Fibroblast of villous mesenchyme (primary cell): ENCODE measurements at regions not wholly inside any gene's neighbourhood (a gene's known extent, or its start where the extent isn't known, plus 50 kb on each side); places are given as distances from the start of the nearest gene placed in this dataset.
A peak's percentile ranks its signal among the peaks of the same experiment; 100 is the strongest.
"Not testable (repeated sequence)": the region's sequence is repeated elsewhere in the genome, so short reads cannot be mapped to it uniquely, and the experiment has no call there.

Source experiments
- DNase-seq: peaks from one replicate; pipeline ENCODE4 v3.0.0-alpha.2; 2010; ENCODE audit warnings: low read depth
- H3K4me3 ChIP-seq: 2 replicates; pipeline ENCODE4 v1.5.1; 2011; ENCODE audit warnings: low read depth, mild to moderate bottlenecking, low read length
- TF ChIP-seq, protein P1 (sequence below): IDR thresholded peaks from 2 replicates; pipeline ENCODE4 v1.5.1; 2012; ENCODE audit warnings: low read depth, mild to moderate bottlenecking, low read length; ENCODE audit not compliant: insufficient read depth

- no peak for DNase-seq
- TF ChIP-seq, protein P1, sequence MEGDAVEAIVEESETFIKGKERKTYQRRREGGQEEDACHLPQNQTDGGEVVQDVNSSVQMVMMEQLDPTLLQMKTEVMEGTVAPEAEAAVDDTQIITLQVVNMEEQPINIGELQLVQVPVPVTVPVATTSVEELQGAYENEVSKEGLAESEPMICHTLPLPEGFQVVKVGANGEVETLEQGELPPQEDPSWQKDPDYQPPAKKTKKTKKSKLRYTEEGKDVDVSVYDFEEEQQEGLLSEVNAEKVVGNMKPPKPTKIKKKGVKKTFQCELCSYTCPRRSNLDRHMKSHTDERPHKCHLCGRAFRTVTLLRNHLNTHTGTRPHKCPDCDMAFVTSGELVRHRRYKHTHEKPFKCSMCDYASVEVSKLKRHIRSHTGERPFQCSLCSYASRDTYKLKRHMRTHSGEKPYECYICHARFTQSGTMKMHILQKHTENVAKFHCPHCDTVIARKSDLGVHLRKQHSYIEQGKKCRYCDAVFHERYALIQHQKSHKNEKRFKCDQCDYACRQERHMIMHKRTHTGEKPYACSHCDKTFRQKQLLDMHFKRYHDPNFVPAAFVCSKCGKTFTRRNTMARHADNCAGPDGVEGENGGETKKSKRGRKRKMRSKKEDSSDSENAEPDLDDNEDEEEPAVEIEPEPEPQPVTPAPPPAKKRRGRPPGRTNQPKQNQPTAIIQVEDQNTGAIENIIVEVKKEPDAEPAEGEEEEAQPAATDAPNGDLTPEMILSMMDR = no peak
These were observed 168.4 kb upstream of the SMARCAD1 start for GRCh38 chr4:94039226-94039625.

GRCh38 chr4:94044471-94044870 is 163.2 kb upstream of the SMARCAD1 start:
- H3K4me3 ChIP-seq, DNase-seq: not testable (repeated sequence)

More at GRCh38 chr4:94039226-94039625, 168.4 kb upstream of the SMARCAD1 start:
- H3K4me3 ChIP-seq = no peak overlapping the region

DNA sequence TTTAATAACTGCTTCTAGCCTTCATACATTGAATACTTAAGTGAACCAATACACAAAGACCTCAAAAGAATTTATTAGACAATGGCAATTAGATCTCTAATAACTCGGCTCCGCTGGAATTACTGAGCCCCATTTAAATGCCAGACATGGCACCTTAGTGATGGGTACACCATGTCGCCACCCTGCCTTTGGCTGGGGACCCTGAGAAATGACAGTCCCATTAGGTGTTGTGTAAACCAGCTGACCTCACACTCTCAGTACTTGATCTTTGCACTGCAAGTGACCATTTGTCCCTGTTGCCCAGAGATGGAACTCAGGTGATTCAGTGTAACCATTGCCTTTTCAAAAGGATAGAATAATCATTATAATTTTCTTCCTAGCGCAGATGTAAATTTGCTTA is 144.6 kb upstream of the SMARCAD1 start:
- no peak overlapping the region for H3K4me3 ChIP-seq
- TF ChIP-seq, protein P1 = no peak
- DNase-seq = no peak

GRCh38 chr4:94068753-94069719 is 138.6 kb upstream of the SMARCAD1 start:
- DNase-seq = peak; percentile 1
- H3K4me3 ChIP-seq = no peak overlapping the region
- TF ChIP-seq, protein P1 = no peak

DNA sequence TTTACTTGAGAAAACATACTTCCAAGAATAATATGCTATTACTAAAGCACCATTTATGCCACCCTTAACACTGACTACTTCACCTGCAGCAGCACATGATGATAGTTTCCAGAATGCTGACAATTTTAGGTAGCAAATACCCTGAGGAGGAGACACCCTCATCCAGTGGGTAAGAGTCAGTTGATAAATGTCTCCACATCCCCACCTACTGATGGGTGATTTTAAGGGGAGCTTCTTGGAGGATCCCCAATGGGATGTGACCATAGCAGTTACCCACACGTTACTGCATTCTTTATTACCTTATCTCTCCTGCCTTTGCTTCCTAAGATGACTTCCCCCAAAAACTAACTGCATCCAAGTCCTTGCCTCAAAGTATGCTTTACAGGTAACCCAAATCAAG is 131.2 kb upstream of the SMARCAD1 start:
- TF ChIP-seq, protein P1 = no peak
- no peak overlapping the region for H3K4me3 ChIP-seq
- DNase-seq = no peak

DNA sequence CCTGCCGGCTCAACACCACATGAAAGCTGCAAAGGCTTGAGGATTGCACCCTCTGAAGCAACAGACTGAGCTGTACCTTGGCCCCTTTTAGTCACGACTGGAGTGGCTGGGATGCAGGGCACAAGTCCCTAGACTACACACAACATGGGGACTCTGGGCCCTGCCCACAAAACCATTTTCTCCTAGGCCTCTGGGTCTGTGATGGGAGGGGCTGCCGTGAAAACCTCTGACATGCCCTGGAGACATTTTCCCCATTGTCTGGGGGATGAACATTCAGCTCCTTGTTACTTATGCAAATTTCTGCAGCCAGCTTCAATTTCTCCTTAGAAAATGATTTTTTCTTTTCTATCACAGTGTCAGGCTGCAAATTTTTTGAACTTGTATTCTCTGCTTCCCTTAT is 123.5 kb upstream of the SMARCAD1 start:
- H3K4me3 ChIP-seq = no peak overlapping the region
- no peak for DNase-seq
- TF ChIP-seq, protein P1 = no peak

DNA sequence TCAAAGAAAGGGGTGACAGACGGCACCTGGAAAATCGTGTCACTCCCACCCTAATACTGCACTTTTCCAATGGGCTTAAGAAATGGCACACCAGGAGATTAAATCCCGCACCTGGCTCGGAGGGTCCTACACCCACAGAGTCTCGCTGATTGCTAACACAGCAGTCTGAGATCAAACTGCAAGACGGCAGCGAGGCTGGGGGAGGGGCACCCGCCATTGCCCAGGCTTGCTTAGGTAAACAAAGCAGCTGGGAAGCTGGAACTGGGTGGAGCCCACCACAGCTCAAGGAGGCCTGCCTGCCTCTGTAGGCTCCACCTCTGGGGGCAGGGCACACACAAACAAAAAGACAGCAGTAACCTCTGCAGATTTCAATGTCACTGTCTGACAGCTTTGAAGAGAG is 108.5 kb upstream of the SMARCAD1 start:
- DNase-seq, H3K4me3 ChIP-seq: not testable (repeated sequence)

DNA sequence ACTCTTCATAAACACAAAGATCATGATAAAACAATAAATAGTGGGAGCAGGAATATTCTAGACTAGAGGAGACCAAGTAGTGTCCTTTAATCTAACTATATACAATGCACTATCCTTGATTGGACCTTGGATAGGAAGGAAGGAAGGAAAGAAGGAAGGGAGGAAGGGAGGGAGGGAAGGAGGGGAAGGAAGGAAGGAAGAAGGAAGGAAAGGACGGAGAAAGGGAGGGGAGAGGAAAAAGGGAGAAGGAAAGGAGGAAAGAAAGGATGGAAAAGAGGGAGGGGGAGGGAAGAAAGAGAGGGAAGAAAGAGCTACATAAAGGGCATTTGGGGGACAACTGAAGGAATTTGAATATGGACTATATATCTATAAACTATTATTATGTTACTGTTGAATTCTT is 95.0 kb upstream of the SMARCAD1 start:
- no peak overlapping the region for H3K4me3 ChIP-seq
- TF ChIP-seq, protein P1 = no peak
- DNase-seq = no peak
